COLO829 (cell line): ENCODE measurements at regions not wholly inside any gene's neighbourhood (a gene's known extent, or its start where the extent isn't known, plus 50 kb on each side); places are given as distances from the start of the nearest gene placed in this dataset.

Experiments
- DNase-seq: peaks from one replicate; pipeline ENCODE4 v3.0.0; 2012; ENCODE audit warnings: low spot score

GRCh38 chr4:24637173-24637572, 52.8 kb upstream of the DHX15 start:
- no peak for DNase-seq

GRCh38 chr4:24638396-24638875, 54.1 kb upstream of the DHX15 start:
- DNase-seq: no peak

GRCh38 chr4:24639714-24640113, 55.4 kb upstream of the DHX15 start:
- no peak for DNase-seq

- no peak for DNase-seq
Observed at GRCh38 chr4:24640366-24640765, 56.0 kb upstream of the DHX15 start.

GRCh38 chr4:24642981-24643547, 58.7 kb upstream of the DHX15 start:
- no peak for DNase-seq

GRCh38 chr4:24643774-24644520, 59.6 kb upstream of the DHX15 start:
- DNase-seq: no peak

- no peak for DNase-seq
Observed at GRCh38 chr4:24644983-24645764, 60.8 kb upstream of the DHX15 start.

GRCh38 chr4:24645765-24646550, 61.6 kb upstream of the DHX15 start:
- no peak for DNase-seq

GRCh38 chr4:24646798-24647460, 62.6 kb upstream of the DHX15 start:
- DNase-seq: no peak

- no peak for DNase-seq
Observed at GRCh38 chr4:24650849-24651640, 66.7 kb upstream of the DHX15 start.

- DNase-seq: peak; percentile 28
Observed at GRCh38 chr4:24655326-24655725, 71.0 kb upstream of the DHX15 start.

GRCh38 chr4:24655971-24656370, 71.6 kb upstream of the DHX15 start:
- DNase-seq: no peak

- DNase-seq: no peak
Observed at GRCh38 chr4:24656906-24657305, 72.6 kb upstream of the DHX15 start.

GRCh38 chr4:24657768-24658617, 73.6 kb upstream of the DHX15 start:
- DNase-seq: peak; percentile 67

GRCh38 chr4:24659241-24659961, 75.0 kb upstream of the DHX15 start:
- DNase-seq: no peak

GRCh38 chr4:24662056-24662455, 77.7 kb upstream of the DHX15 start:
- DNase-seq: no peak

- DNase-seq: no peak
Observed at GRCh38 chr4:24662542-24662941, 78.2 kb upstream of the DHX15 start.

GRCh38 chr4:24664956-24665355, 80.6 kb upstream of the DHX15 start:
- DNase-seq: peak; percentile 71

- no peak for DNase-seq
Observed at GRCh38 chr4:24666316-24666715, 82.0 kb upstream of the DHX15 start.
